IPS-18c (cell line): ENCODE measurements at regions not wholly inside any gene's neighbourhood (a gene's known extent, or its start where the extent isn't known, plus 50 kb on each side); places are given as distances from the start of the nearest gene placed in this dataset.

Experiments used
- H3K4me3 ChIP-seq: 2 replicates; pipeline ENCODE4 v1.7.0; 2013; ENCODE audit warnings: low read depth, mild to moderate bottlenecking, low read length, moderate library complexity; ENCODE audit not compliant: insufficient read depth
- H3K9me3 ChIP-seq: one replicate; pipeline ENCODE4 v1.6.1; 2013; ENCODE audit warnings: mild to moderate bottlenecking, low read length, moderate library complexity; ENCODE audit not compliant: control insufficient read depth, insufficient read depth

DNA sequence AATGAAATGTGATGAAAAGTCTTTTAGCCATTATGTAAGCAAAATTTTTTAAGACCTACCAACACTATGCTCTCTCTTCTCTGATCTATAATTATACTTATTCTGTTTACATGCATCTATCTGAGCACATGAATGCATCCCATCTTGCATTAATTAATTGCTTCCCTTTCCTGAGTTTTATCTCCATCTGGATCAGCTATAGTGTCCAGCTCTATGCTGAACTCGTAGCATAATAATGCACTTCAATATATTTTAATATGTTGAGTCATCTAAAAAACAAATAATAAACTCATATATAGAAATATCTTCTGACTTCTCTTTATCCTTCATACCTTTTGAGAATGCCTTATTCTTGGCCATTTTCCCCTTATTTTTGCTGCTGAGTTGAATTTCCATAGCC lies 1097.8 kb downstream of the TTLL7 start:
- no peaks in the 10 kb centered on the region for H3K9me3 ChIP-seq

DNA sequence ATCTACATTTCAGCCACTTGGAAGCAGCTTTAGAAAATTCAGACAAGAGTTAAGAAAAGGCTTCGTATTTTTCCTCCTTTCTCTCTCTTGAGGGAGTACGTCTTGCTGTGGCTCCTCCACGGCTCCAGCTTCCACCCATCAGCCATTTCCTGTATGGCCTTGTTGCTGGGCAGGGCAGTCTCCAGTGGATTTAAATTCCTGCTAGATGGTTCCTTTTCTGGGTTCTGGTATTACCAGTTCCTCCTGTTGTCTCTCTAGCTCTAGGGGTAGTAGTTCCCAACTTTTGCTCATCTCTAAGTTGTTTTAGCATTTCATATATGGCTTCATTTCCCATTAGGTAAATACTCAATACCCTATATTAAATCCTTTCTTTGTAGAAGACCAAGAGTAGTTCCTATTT lies 1098.3 kb downstream of the ADGRL2 start:
- Histone ChIP-seq H3K9me3 (no peaks in the 10 kb centered on the region), H3K4me3 (no peak overlapping the region)

More for the DNA sequence above, 1097.8 kb downstream of the TTLL7 start:
- H3K4me3 ChIP-seq = no peak overlapping the region

DNA sequence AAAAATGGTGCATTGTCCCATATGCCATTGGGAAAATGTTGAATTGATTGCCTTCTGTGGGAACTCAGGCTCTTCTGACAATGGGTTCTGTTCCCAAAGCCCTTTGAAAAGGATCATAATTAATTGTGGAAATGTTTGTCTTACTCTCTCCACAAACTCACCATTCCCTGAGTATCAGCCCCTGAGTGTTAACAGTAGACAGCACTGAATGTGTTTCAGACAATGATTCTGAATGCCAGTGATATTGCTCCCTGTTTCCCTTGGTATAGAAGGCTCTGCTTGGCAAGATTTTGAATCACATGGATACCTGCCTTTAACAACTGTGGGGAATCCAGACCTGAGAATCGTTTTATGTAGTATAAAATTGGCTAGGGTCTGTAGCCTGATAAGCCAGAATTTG lies 1096.8 kb downstream of the ADGRL2 start:
- Histone ChIP-seq H3K9me3 (no peaks in the 10 kb centered on the region), H3K4me3 (no peak overlapping the region)

DNA sequence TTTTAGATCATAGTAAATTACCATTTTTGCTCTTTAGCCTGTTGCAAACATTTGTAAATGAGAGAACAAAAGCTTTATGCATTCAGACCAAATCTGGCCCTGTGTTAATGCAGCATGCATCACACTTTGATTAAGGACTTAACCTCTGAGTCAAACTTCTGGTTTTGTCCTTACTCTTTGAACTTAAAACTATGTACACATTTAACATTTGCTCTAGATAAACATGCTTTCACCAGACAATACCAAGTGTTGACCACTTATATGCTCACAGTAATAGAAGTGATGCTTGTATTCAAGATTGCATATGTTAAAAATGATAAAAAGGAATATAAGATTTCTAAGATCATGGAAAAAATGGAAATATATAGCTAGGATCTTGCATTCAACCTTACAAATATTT lies 1095.3 kb downstream of the ADGRL2 start:
- Histone ChIP-seq H3K9me3 (no peaks in the 10 kb centered on the region), H3K4me3 (no peak overlapping the region)

DNA sequence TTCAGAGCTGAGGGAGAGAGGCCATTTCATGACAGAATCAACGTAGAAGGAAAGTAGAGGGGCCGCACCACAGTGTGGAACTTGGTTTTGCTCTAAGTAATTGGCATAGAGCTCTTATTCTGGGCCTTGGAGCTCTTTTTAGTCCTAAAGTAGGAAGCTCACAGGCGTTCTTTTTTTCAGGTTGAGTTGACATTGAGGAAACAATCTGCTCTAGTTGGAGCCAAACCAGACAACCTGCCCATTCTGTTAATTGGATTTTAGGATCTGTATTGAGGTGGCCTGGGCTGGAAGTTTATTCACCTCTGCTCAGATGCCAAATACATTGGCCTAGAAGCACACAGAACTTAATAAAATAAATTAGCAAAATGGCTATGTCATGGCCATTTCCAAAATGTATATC lies 1093.9 kb downstream of the ADGRL2 start:
- Histone ChIP-seq H3K9me3 (no peaks in the 10 kb centered on the region), H3K4me3 (no peak overlapping the region)

DNA sequence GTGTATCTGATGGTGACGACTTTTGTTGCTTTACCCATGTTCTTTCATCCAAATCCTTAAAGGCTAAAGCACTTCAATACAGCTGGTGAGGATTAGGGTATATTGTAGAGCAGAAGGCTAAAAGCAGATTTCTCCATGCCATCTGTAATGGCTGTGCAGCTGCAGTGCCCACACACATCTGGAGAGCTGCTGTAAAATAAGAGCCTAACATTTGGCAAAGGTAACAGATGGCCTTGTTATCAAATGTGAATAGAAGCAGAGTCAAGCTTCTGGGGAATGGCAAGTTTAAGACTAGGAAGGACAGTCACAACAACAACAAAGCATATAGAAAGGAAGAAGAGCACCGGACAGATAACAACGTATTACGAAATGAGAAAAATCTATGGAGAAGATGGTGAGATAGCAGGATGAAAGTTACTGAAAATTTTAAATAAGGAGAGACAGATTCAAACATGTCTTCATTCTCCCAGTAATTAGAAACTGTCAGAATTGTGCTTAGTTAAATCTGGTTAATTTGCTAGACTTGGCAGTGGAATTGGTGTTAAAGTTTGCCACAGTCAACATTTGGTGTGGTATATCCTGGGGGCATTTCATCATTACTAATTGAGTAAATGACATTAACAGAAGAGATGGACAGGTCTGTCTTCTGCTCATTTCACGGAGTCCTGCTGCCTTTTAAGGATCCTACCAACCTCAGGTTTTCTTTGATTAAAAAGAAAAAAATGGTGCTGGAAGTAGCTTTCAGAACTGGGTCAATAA lies 1093.2 kb downstream of the ADGRL2 start:
- no peaks in the 10 kb centered on the region for H3K9me3 ChIP-seq

DNA sequence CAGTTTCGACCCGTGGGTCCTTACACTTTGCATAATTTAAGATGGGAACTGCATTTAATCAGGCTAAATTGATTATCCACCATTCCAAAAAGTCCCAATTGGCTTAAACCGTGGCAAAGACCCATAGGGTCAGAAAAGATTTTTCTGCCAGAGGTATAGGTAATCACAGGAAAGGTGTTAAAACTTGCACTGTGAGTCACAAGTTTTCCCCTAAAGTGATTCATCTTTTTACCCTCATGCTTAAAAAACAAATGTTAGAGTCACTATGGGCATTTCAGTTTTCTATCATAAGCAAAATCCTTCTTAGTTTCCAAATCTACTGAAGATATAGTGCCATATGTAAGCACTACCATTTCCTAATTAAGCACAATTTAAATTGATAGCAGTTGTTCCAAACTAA lies 1079.8 kb downstream of the ADGRL2 start:
- Histone ChIP-seq H3K4me3 (no peak overlapping the region), H3K9me3 (peaks cover 2% of the 10 kb centered on the region)

More for the DNA sequence above, 1093.2 kb downstream of the ADGRL2 start:
- no peak overlapping the region for H3K4me3 ChIP-seq

DNA sequence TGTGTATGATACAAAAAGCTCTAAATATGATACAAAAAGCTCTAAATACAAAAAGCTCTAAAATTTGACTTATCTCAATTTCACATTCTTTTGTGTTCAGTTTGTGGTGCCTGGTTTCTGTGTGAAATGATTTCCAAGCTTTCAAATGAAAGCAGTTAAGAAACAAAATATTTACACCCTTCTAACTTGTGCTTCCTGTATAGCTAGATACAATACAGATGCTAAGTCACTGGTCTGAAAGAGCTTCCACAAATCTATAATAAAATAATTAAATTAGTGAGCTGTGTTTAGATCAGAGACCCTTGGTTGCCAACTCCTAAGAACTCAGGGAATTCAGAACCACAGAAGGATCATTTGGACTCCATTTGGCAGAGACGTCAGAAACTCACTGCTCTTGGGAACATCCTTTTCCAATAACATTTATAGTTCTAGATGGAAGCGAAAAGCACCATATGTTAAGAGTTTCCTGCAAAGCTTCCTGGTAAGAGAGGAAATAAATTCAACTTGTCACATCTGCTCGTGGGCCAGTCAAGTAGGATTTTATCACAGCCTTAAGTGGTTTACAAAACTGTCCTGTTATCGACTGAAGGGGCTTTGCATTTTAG lies 1079.1 kb downstream of the ADGRL2 start:
- no peak overlapping the region for H3K4me3 ChIP-seq
- peaks cover 2% of the 10 kb centered on the region for H3K9me3 ChIP-seq

DNA sequence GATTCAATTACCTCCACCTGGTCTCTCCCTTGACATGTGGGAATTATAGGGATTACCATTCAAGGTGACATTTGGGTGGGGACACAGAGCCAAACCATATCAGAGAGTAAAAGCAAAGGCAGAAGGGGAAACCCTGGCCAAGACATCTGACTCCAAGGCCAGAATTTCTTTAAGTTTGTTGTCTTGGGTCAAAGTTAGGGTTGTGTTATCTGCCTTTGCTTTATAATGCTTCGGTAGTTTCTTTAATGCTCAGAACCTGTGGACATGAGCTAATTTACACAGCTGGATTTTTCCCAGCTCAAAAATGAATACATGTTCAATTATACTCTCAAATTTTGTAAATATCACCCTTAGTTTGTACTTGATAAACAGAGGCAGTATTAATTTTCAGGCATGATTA lies 1074.4 kb downstream of the ADGRL2 start:
- Histone ChIP-seq H3K4me3 (no peak overlapping the region), H3K9me3 (no peaks in the 10 kb centered on the region)

DNA sequence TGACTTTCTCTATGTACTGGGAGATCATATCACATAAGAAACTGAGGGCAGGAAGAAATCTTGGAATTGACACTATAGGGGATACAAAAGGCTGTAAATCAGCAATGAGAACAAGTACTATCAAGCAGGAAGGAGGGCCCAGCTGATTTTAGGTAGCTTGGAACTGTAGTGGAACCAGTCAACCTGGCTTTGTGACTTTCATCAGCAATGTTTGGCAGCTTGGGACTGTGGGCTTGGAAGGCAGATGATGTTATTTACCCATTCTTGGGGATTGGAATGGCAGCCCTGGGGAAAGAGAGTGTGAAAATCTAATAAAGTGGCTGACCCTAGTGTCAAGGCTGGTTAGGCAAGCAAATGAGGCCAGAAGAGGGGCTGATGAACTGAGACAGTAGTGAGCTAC lies 1073.3 kb downstream of the ADGRL2 start:
- Histone ChIP-seq H3K4me3 (no peak overlapping the region), H3K9me3 (no peaks in the 10 kb centered on the region)

DNA sequence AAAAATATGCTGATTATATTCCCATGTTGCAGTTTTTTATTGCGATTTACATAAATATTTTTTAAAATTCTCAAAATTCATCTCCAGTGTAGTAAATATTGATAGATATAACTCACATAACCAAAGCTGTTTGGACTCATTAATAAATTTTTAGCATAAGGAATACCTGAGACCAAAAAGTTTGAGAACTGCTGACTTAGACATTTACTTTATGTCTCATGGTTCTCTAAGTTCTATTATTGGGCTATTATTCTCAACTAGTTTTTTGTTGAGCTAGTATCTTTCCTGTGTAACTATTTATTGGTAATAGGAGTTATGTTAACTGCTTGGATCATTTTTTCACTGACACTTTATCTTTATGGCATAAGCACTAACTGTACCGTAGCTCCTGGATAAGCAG lies 1069.6 kb downstream of the ADGRL2 start:
- no peak overlapping the region for H3K4me3 ChIP-seq
- H3K9me3 ChIP-seq = no peaks in the 10 kb centered on the region

DNA sequence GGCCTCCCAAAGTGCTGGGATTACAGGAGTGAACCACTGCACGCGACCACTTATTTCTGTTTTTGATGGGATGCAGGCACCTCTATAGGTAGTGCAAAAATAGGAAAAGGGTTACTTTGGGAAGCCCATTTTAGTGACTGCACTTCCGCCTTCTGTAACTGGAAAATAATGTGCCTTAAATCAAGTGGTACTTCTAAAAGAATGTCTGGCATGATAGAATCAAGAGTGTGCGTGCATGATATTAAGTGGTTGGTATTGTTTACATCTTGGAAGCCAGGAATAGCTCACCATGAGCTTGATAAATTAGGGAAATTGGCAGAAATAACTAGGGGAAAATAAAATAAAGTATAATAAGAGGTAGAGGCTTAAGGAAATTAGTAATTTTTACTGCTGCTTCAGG lies 1067.0 kb downstream of the ADGRL2 start:
- no peak overlapping the region for H3K4me3 ChIP-seq
- H3K9me3 ChIP-seq = no peaks in the 10 kb centered on the region

DNA sequence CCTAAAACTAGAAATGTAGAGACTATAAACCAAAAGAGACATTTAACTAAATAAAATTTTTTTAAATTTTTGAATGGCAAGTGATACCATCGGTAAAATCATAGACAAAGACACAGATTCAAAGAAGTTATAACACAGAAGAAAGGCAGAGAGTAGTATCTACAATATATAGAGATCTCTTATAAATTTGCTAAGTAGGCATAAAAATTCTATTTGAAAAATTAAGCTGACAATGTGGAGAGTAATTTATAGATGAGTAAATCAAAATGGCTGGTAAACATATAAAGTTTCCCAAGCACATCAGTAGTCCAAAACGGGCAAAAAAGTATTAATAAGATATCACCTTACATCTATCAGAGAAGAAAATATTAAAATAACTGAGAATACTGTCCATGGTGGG lies 1061.0 kb downstream of the ADGRL2 start:
- H3K4me3 ChIP-seq = no peak overlapping the region
- no peaks in the 10 kb centered on the region for H3K9me3 ChIP-seq

DNA sequence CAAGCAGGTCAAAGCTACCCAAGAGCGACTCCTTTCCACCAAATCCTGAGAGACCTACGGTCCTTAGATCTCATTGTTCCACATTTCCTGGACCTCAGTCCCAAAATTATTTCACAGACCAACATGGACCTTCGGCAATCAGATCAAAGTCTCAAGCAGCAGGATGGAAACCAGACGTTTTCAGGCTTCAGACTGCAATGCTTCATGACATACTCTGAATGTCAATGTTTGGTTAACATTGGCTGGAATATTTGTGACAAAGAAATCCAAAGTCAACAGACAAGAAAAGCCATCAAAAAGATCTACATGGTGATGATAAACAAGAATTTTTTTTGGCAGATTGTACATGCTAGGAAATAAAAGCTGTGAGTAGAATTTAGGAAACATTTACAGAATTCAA lies 1057.3 kb downstream of the ADGRL2 start:
- Histone ChIP-seq H3K4me3 (no peak overlapping the region), H3K9me3 (no peaks in the 10 kb centered on the region)

DNA sequence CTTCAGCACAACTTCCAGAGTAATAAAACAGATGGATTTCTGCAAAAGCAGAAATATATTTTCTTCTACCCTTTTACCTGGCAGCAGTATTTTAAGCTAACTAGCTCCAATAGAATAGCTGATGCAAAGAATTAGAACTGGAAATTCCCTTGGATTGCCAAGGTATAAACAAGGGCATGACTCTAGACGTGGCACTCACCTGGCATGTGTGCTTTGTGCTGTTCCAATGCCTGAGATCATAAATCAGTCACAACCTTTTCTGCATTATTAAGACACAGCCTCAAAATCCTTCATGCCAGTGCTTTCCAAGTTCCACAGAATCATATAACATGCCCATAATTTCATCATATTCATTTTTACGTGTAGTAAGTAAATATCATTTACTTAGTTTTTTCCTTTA lies 1048.7 kb downstream of the ADGRL2 start:
- no peaks in the 10 kb centered on the region for H3K9me3 ChIP-seq

DNA sequence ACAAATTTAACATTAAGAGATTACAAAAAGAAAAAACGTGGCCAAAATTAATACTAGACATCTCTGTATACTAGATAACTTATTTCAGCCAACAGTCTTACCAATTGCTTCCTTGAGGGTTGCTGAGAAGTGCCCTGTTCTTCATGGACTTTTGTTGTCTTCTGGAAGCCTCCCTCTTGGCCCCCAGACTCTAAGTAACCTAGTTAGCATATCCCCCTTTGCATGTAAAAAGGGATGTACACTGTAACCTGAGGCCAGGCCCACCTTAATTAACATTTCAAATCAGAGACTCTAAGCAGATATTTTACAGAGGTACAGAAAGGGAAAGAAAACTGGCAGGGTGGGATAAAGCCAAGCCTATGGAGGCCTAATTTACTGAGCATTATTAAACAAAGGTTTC lies 1047.3 kb downstream of the ADGRL2 start:
- no peak overlapping the region for H3K4me3 ChIP-seq

More for the DNA sequence above, 1048.7 kb downstream of the ADGRL2 start:
- no peak overlapping the region for H3K4me3 ChIP-seq

DNA sequence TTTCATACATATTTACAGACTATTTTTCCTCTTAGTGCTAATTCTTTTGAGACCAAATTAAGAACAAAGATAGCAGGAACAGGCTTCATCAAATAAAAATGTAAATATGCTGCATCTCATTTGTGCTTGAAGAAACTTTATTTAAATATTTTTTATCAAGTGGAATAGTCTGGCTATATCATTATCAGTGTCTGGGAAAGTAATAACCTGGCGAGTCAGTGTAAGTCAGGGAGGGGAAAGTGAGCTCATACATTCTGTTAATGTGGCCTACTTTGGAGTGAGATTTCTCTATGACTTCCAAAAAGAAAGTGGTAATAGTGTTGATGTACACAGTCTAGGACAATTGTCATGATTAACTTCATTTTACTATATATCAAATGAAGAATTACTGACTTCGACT lies 1045.1 kb downstream of the ADGRL2 start:
- no peak overlapping the region for H3K4me3 ChIP-seq
- no peaks in the 10 kb centered on the region for H3K9me3 ChIP-seq

More for the DNA sequence above, 1047.3 kb downstream of the ADGRL2 start:
- H3K9me3 ChIP-seq = no peaks in the 10 kb centered on the region

DNA sequence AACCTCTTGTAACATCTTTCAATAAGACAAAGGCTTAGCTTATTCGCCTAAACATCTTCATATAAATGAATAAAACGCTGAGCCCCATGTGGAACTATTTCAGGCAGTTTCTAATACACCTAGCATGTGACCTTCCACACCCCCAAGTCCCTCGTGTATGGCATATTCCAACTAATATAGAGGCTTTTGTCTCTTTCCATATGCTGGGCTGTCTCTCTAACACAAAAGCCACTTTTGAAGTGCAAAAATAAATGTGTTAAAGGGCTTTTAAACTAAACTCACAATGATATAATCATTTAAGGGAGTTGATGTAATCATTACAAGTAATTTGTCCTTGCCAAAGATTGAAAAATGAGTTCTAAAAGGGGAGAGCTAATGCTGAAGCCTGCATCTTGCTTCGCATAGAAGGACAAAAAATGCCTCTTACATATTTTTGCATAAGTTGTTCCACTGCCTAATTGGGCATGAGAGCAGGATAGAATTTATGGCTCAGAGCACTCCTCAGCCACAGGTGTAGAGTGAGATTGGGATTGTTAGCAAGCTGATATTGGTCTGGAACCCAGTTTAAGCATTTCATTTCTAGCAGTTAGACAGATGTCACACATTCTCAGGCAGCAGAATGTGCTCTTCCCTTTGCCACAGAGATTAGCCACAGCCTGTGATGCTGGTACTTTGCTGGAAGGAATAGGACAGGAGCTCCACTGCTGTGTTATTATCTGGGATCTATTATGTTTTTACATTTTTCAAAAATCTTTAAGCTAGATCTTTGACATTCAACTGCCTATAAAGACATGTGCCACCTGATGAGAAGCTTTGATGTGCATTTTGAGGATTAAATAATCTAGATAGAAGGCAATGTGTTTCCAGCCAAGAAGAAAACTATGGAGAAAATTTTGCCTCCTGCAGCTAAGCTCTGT lies 1044.4 kb downstream of the ADGRL2 start:
- H3K4me3 ChIP-seq = no peak overlapping the region
- no peaks in the 10 kb centered on the region for H3K9me3 ChIP-seq
